Adipose tissue (tissue), 3 donors: ENCODE measurements at regions not wholly inside any gene's neighbourhood (a gene's known extent, or its start where the extent isn't known, plus 50 kb on each side); places are given as distances from the start of the nearest gene placed in this dataset.

Experiments used
- H3K27ac ChIP-seq: one replicate; pipeline ENCODE4 v1.5.1; 2013; ENCODE audit warnings: low read depth, low read length
- WGBS, 3 donors: extraction: QIAGEN DNeasy Blood & Tissue Kit; methylation state at CpG; one replicate each; pipeline ENCODE4 v1.1.7; 2013; 5-methylcytosine and 5-hydroxymethylcytosine counted together
- donor health status: healthy with polysubstance abuse.
- donor health status: Bipolar disorder and iron deficiency.
- donor health status: healthy.

GRCh38 chr21:27674041-27674615 lies 707.2 kb upstream of the ADAMTS5 start:
- no peak overlapping the region for H3K27ac ChIP-seq
- WGBS, 3 donors = 79 to 89% (median 84%) methylated on average over 4 of the region's 4 CpGs

- H3K27ac ChIP-seq = no peak overlapping the region
These were observed 706.7 kb upstream of the ADAMTS5 start for GRCh38 chr21:27673581-27673980.

- no peak overlapping the region for H3K27ac ChIP-seq
- 33 to 71% (median 63%) methylated on average over 1 of the region's 1 CpG for WGBS, 3 donors
These were observed 704.3 kb upstream of the ADAMTS5 start for GRCh38 chr21:27671207-27671606.

- no peak overlapping the region for H3K27ac ChIP-seq
- WGBS, 3 donors = 85 to 94% (median 90%) methylated on average over 2 of the region's 2 CpGs
These were observed 686.6 kb upstream of the ADAMTS5 start for GRCh38 chr21:27653481-27653880.

GRCh38 chr21:27649762-27650161 lies 682.9 kb upstream of the ADAMTS5 start:
- 76 to 89% (median 84%) methylated on average over 3 of the region's 3 CpGs for WGBS, 3 donors
- H3K27ac ChIP-seq = no peak overlapping the region

GRCh38 chr21:27649323-27649722 lies 682.4 kb upstream of the ADAMTS5 start:
- no peak overlapping the region for H3K27ac ChIP-seq
- 58 to 75% (median 69%) methylated on average over 4 of the region's 4 CpGs for WGBS, 3 donors

GRCh38 chr21:27648560-27648959 lies 681.7 kb upstream of the ADAMTS5 start:
- H3K27ac ChIP-seq = no peak overlapping the region
- 83 to 93% (median 92%) methylated on average over 1 of the region's 1 CpG for WGBS, 3 donors

- 54 to 73% (median 62%) methylated on average over 3 of the region's 3 CpGs for WGBS, 3 donors
- no peak overlapping the region for H3K27ac ChIP-seq
These were observed 681.0 kb upstream of the ADAMTS5 start for GRCh38 chr21:27647921-27648320.

GRCh38 chr21:27647401-27647800 lies 680.5 kb upstream of the ADAMTS5 start:
- H3K27ac ChIP-seq = no peak overlapping the region
- WGBS, 3 donors = 43 to 83% (median 76%) methylated on average over 3 of the region's 3 CpGs

- no peak overlapping the region for H3K27ac ChIP-seq
These were observed 679.8 kb upstream of the ADAMTS5 start for GRCh38 chr21:27646691-27647090.

GRCh38 chr21:27646056-27646455 lies 679.2 kb upstream of the ADAMTS5 start:
- WGBS, 3 donors = 89 to 99% (median 94%) methylated on average over 2 of the region's 2 CpGs
- H3K27ac ChIP-seq = no peak overlapping the region

GRCh38 chr21:27645285-27645684 lies 678.4 kb upstream of the ADAMTS5 start:
- no peak overlapping the region for H3K27ac ChIP-seq

- H3K27ac ChIP-seq = no peak overlapping the region
- WGBS, 3 donors = 81 to 96% (median 88%) methylated on average over 1 of the region's 1 CpG
These were observed 676.4 kb upstream of the ADAMTS5 start for GRCh38 chr21:27643326-27643725.

- no peak overlapping the region for H3K27ac ChIP-seq
These were observed 672.4 kb upstream of the ADAMTS5 start for GRCh38 chr21:27639286-27639685.

- no peak overlapping the region for H3K27ac ChIP-seq
- WGBS, 3 donors = 43 to 61% (median 46%) methylated on average over 2 of the region's 2 CpGs
These were observed 669.8 kb upstream of the ADAMTS5 start for GRCh38 chr21:27636656-27637055.

- WGBS, 3 donors = 74 to 78% (median 74%) methylated on average over 3 of the region's 3 CpGs
- no peak overlapping the region for H3K27ac ChIP-seq
These were observed 666.7 kb upstream of the ADAMTS5 start for GRCh38 chr21:27633631-27634030.

- H3K27ac ChIP-seq = no peak overlapping the region
- WGBS, 3 donors = 25 to 35% (median 32%) methylated on average over 1 of the region's 1 CpG
These were observed 664.6 kb upstream of the ADAMTS5 start for GRCh38 chr21:27631471-27631870.

- WGBS, 3 donors = 81 to 89% (median 84%) methylated on average over 1 of the region's 1 CpG
These were observed 655.7 kb upstream of the ADAMTS5 start for GRCh38 chr21:27622631-27623030.

GRCh38 chr21:27614231-27614630 lies 647.3 kb upstream of the ADAMTS5 start:
- no peak overlapping the region for H3K27ac ChIP-seq
- WGBS, 3 donors = 70 to 88% (median 83%) methylated on average over 2 of the region's 2 CpGs

More at GRCh38 chr21:27622631-27623030, 655.7 kb upstream of the ADAMTS5 start:
- H3K27ac ChIP-seq = no peak overlapping the region

GRCh38 chr21:27606422-27606821 lies 639.5 kb upstream of the ADAMTS5 start:
- H3K27ac ChIP-seq = no peak overlapping the region
- WGBS, 3 donors = 93 to 97% (median 96%) methylated on average over 9 of the region's 9 CpGs

GRCh38 chr21:27596196-27596595 lies 629.3 kb upstream of the ADAMTS5 start:
- H3K27ac ChIP-seq = no peak overlapping the region
